SHP77 treated with DMSO at 0.1 percent for 48 hours (cell line): ENCODE measurements at regions not wholly inside any gene's neighbourhood (a gene's known extent, or its start where the extent isn't known, plus 50 kb on each side); places are given as distances from the start of the nearest gene placed in this dataset.

ENCODE experiments used
- DNase-seq: peaks from one replicate; lab custom pipeline; 2025; lab: John Stamatoyannopoulos, UW

- DNase-seq = no peak
Measured at GRCh38 chr4:132865458-132865857, 283.6 kb upstream of the PCDH10 start.

- DNase-seq = no peak
Measured at GRCh38 chr4:132865922-132866321, 283.2 kb upstream of the PCDH10 start.

GRCh38 chr4:132866616-132867015 is 282.5 kb upstream of the PCDH10 start:
- DNase-seq = no peak

GRCh38 chr4:132893787-132894186 is 255.3 kb upstream of the PCDH10 start:
- DNase-seq = no peak

GRCh38 chr4:132901224-132901623 is 247.9 kb upstream of the PCDH10 start:
- DNase-seq = no peak

GRCh38 chr4:132910229-132910748 is 238.8 kb upstream of the PCDH10 start:
- no peak for DNase-seq

- DNase-seq = no peak
Measured at GRCh38 chr4:132918096-132918495, 231.0 kb upstream of the PCDH10 start.

GRCh38 chr4:132923516-132923915 is 225.6 kb upstream of the PCDH10 start:
- DNase-seq = no peak

- no peak for DNase-seq
Measured at GRCh38 chr4:132934911-132935310, 214.2 kb upstream of the PCDH10 start.

- DNase-seq = no peak
Measured at GRCh38 chr4:132955146-132955545, 193.9 kb upstream of the PCDH10 start.

- no peak for DNase-seq
Measured at GRCh38 chr4:132956962-132957361, 192.1 kb upstream of the PCDH10 start.

- no peak for DNase-seq
Measured at GRCh38 chr4:132958457-132959263, 190.4 kb upstream of the PCDH10 start.

GRCh38 chr4:132981611-132982010 is 167.5 kb upstream of the PCDH10 start:
- DNase-seq = no peak

- DNase-seq = no peak
Measured at GRCh38 chr4:132982151-132982550, 166.9 kb upstream of the PCDH10 start.

GRCh38 chr4:132991111-132991510 is 158.0 kb upstream of the PCDH10 start:
- no peak for DNase-seq

GRCh38 chr4:132992686-132993085 is 156.4 kb upstream of the PCDH10 start:
- DNase-seq = no peak

GRCh38 chr4:132998585-132999230 is 150.4 kb upstream of the PCDH10 start:
- DNase-seq = no peak

- no peak for DNase-seq
Measured at GRCh38 chr4:133000012-133000411, 149.1 kb upstream of the PCDH10 start.

GRCh38 chr4:133003169-133003568 is 145.9 kb upstream of the PCDH10 start:
- no peak for DNase-seq

GRCh38 chr4:133014473-133015135 is 134.5 kb upstream of the PCDH10 start:
- no peak for DNase-seq

GRCh38 chr4:133045288-133045687 is 103.8 kb upstream of the PCDH10 start:
- no peak for DNase-seq

- no peak for DNase-seq
Measured at GRCh38 chr4:133046156-133046555, 102.9 kb upstream of the PCDH10 start.

GRCh38 chr4:133058701-133059100 is 90.4 kb upstream of the PCDH10 start:
- DNase-seq = no peak
